ENCODE measurements at regions not wholly inside any gene's neighbourhood (a gene's known extent, or its start where the extent isn't known, plus 50 kb on each side); places are given as distances from the start of the nearest gene placed in this dataset.

GRCh38 chr12:115838952-115839351, 438.5 kb downstream of the MED13L start:
- TF ChIP-seq CTCF (conservative IDR thresholded peaks at IDR 0.05) (no peak), ZFX (IDR thresholded peaks at IDR 0.05) (no peak)

All from C4-2B (cell line).